ENCODE measurements at regions not wholly inside any gene's neighbourhood (a gene's known extent, or its start where the extent isn't known, plus 50 kb on each side); places are given as distances from the start of the nearest gene placed in this dataset.

DNA sequence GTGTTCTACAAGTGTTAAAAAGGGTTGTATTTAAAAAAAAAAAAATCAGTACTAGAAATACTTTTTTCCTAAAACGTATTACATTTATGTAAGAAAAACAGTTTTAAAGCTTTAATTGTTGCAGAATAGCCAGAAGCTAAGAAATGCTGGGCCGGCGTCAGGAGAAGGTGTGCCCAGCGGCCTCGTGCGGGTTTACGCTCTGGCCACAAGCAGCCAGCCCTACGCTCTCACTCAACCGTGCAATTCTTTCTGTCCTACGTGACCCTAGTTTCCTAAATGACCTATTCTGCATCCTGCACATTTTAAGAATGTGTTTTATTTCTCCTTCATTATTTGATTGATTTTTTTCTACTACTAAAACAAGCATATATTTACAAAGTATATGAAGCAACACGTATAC, 279.7 kb upstream of the KLF14 start:
- H3K9me3 ChIP-seq (replicated peaks; ENCODE audit: low read length): no peaks in the 10 kb centered on the region
- no peaks in the 10 kb centered on the region for H3K36me3 ChIP-seq (ENCODE audit: insufficient read depth, low read length)
- no peak overlapping the region for H3K9ac ChIP-seq (ENCODE audit: low read depth, low read length)
- H3K4me1 ChIP-seq (ENCODE audit: control insufficient read depth, insufficient read depth, low read length): peaks cover 60% of the 10 kb centered on the region
- no peak overlapping the region for H3K4me3 ChIP-seq (ENCODE audit: low read length)
- no peaks in the 10 kb centered on the region for H3K27me3 ChIP-seq (ENCODE audit: control insufficient read depth, insufficient read depth, low read length)
- H3K4me2 ChIP-seq (ENCODE audit: low read length): no peak overlapping the region

GRCh38 chr7:131014906-131015656, 281.1 kb upstream of the KLF14 start:
- Histone ChIP-seq H3K36me3 (ENCODE audit: insufficient read depth, low read length) (no peaks in the 10 kb centered on the region), H3K9me3 (replicated peaks; ENCODE audit: low read length) (no peaks in the 10 kb centered on the region), H3K27me3 (ENCODE audit: control insufficient read depth, insufficient read depth, low read length) (no peaks in the 10 kb centered on the region), H3K4me2 (ENCODE audit: low read length) (no peak overlapping the region), H3K9ac (ENCODE audit: low read depth, low read length) (no peak overlapping the region), H3K4me3 (ENCODE audit: low read length) (no peak overlapping the region), H3K4me1 (ENCODE audit: control insufficient read depth, insufficient read depth, low read length) (peaks cover 47% of the 10 kb centered on the region)

GRCh38 chr7:131015657-131015958, 281.6 kb upstream of the KLF14 start:
- no peak overlapping the region for H3K4me3 ChIP-seq (ENCODE audit: low read length)
- no peaks in the 10 kb centered on the region for H3K27me3 ChIP-seq (ENCODE audit: control insufficient read depth, insufficient read depth, low read length)
- H3K9me3 ChIP-seq (replicated peaks; ENCODE audit: low read length): no peaks in the 10 kb centered on the region
- H3K36me3 ChIP-seq (ENCODE audit: insufficient read depth, low read length): peaks cover 3% of the 10 kb centered on the region
- H3K9ac ChIP-seq (ENCODE audit: low read depth, low read length): no peak overlapping the region
- H3K4me2 ChIP-seq (ENCODE audit: low read length): no peak overlapping the region
- peaks cover 41% of the 10 kb centered on the region for H3K4me1 ChIP-seq (ENCODE audit: control insufficient read depth, insufficient read depth, low read length)

DNA sequence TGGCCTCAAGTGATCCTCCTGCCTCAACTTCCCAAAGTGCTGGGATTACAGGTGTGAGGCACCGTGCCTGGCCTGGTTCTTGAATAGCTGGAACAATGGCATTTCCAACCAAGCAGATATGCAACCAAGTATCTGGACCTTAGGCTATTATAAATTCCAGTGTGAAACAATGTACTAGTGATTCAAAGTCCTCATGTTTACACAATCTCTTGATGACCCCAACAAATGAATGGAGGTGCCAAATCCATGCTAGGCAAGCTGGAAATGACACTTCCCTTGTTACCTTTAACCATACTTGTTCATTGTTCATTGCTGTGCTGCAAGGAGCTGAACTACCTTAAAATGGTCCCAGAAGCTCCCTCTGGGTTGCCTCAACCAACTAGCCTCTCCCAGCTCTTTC, 282.2 kb upstream of the KLF14 start:
- H3K9ac ChIP-seq (ENCODE audit: low read depth, low read length): no peak overlapping the region
- H3K36me3 ChIP-seq (ENCODE audit: insufficient read depth, low read length): peaks cover 3% of the 10 kb centered on the region
- no peaks in the 10 kb centered on the region for H3K9me3 ChIP-seq (replicated peaks; ENCODE audit: low read length)
- H3K4me3 ChIP-seq (ENCODE audit: low read length): no peak overlapping the region
- H3K27me3 ChIP-seq (ENCODE audit: control insufficient read depth, insufficient read depth, low read length): no peaks in the 10 kb centered on the region
- H3K4me2 ChIP-seq (ENCODE audit: low read length): no peak overlapping the region
- peaks cover 35% of the 10 kb centered on the region for H3K4me1 ChIP-seq (ENCODE audit: control insufficient read depth, insufficient read depth, low read length)

- Histone ChIP-seq H3K9me3 (replicated peaks; ENCODE audit: low read length) (no peaks in the 10 kb centered on the region), H3K4me1 (ENCODE audit: control insufficient read depth, insufficient read depth, low read length) (peaks cover 12% of the 10 kb centered on the region), H3K36me3 (ENCODE audit: insufficient read depth, low read length) (peaks cover 3% of the 10 kb centered on the region), H3K9ac (ENCODE audit: low read depth, low read length) (no peak overlapping the region), H3K4me3 (ENCODE audit: low read length) (no peak overlapping the region), H3K4me2 (ENCODE audit: low read length) (no peak overlapping the region), H3K27me3 (ENCODE audit: control insufficient read depth, insufficient read depth, low read length) (no peaks in the 10 kb centered on the region)
Observed at GRCh38 chr7:131019351-131019750, 285.3 kb upstream of the KLF14 start.

- Histone ChIP-seq H3K9me3 (replicated peaks; ENCODE audit: low read length) (no peaks in the 10 kb centered on the region), H3K4me2 (ENCODE audit: low read length) (no peak overlapping the region), H3K9ac (ENCODE audit: low read depth, low read length) (no peak overlapping the region), H3K27me3 (ENCODE audit: control insufficient read depth, insufficient read depth, low read length) (no peaks in the 10 kb centered on the region), H3K36me3 (ENCODE audit: insufficient read depth, low read length) (peaks cover 3% of the 10 kb centered on the region), H3K4me1 (ENCODE audit: control insufficient read depth, insufficient read depth, low read length) (peaks cover 3% of the 10 kb centered on the region), H3K4me3 (ENCODE audit: low read length) (no peak overlapping the region)
Observed at GRCh38 chr7:131020759-131021261, 286.8 kb upstream of the KLF14 start.

DNA sequence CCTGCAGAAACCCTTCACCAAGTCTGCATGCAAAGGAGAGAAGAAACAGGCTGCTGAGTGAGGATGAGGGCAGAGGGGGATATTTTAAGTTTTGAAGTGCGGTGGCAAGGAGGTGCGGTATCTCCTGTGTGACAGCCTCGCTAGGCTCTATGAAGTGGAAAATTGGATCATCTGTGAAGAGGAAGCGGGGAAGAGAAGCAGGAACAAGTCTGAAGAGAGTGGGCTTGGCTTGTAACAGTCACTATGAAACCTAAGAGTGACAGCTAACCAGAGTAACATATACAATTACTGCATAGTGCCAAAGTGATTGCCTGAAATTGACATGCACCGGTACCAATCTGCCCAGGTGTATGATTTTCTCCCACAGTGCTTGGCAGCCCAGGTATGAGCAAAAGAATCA, 287.5 kb upstream of the KLF14 start:
- H3K4me1 ChIP-seq (ENCODE audit: control insufficient read depth, insufficient read depth, low read length): peaks cover 1% of the 10 kb centered on the region
- no peaks in the 10 kb centered on the region for H3K27me3 ChIP-seq (ENCODE audit: control insufficient read depth, insufficient read depth, low read length)
- peaks cover 3% of the 10 kb centered on the region for H3K36me3 ChIP-seq (ENCODE audit: insufficient read depth, low read length)
- no peaks in the 10 kb centered on the region for H3K9me3 ChIP-seq (replicated peaks; ENCODE audit: low read length)
- no peak overlapping the region for H3K9ac ChIP-seq (ENCODE audit: low read depth, low read length)
- no peak overlapping the region for H3K4me3 ChIP-seq (ENCODE audit: low read length)
- H3K4me2 ChIP-seq (ENCODE audit: low read length): no peak overlapping the region

- no peak overlapping the region for H3K4me2 ChIP-seq (ENCODE audit: low read length)
- H3K9me3 ChIP-seq (replicated peaks; ENCODE audit: low read length): no peaks in the 10 kb centered on the region
- no peak overlapping the region for H3K9ac ChIP-seq (ENCODE audit: low read depth, low read length)
- peaks cover 3% of the 10 kb centered on the region for H3K36me3 ChIP-seq (ENCODE audit: insufficient read depth, low read length)
- H3K4me1 ChIP-seq (ENCODE audit: control insufficient read depth, insufficient read depth, low read length): peaks cover 6% of the 10 kb centered on the region
- H3K27me3 ChIP-seq (ENCODE audit: control insufficient read depth, insufficient read depth, low read length): no peaks in the 10 kb centered on the region
- H3K4me3 ChIP-seq (ENCODE audit: low read length): no peak overlapping the region
Observed at GRCh38 chr7:131021902-131022301, 287.9 kb upstream of the KLF14 start.

- Histone ChIP-seq H3K9me3 (replicated peaks; ENCODE audit: low read length) (no peaks in the 10 kb centered on the region), H3K27me3 (ENCODE audit: control insufficient read depth, insufficient read depth, low read length) (no peaks in the 10 kb centered on the region), H3K9ac (ENCODE audit: low read depth, low read length) (no peak overlapping the region), H3K4me2 (ENCODE audit: low read length) (no peak overlapping the region), H3K4me1 (ENCODE audit: control insufficient read depth, insufficient read depth, low read length) (peaks cover 15% of the 10 kb centered on the region), H3K4me3 (ENCODE audit: low read length) (no peak overlapping the region), H3K36me3 (ENCODE audit: insufficient read depth, low read length) (peaks cover 6% of the 10 kb centered on the region)
Observed at GRCh38 chr7:131026297-131027000, 292.4 kb upstream of the KLF14 start.

- Histone ChIP-seq H3K4me2 (ENCODE audit: low read length) (no peak overlapping the region), H3K9ac (ENCODE audit: low read depth, low read length) (no peak overlapping the region), H3K4me3 (ENCODE audit: low read length) (no peak overlapping the region), H3K4me1 (ENCODE audit: control insufficient read depth, insufficient read depth, low read length) (peaks cover 19% of the 10 kb centered on the region), H3K9me3 (replicated peaks; ENCODE audit: low read length) (no peaks in the 10 kb centered on the region), H3K27me3 (ENCODE audit: control insufficient read depth, insufficient read depth, low read length) (no peaks in the 10 kb centered on the region), H3K36me3 (ENCODE audit: insufficient read depth, low read length) (peaks cover 6% of the 10 kb centered on the region)
Observed at GRCh38 chr7:131027287-131027773, 293.3 kb upstream of the KLF14 start.

GRCh38 chr7:131028295-131028694, 294.3 kb upstream of the KLF14 start:
- H3K4me2 ChIP-seq (ENCODE audit: low read length): no peak overlapping the region
- H3K4me3 ChIP-seq (ENCODE audit: low read length): no peak overlapping the region
- H3K4me1 ChIP-seq (ENCODE audit: control insufficient read depth, insufficient read depth, low read length): peaks cover 19% of the 10 kb centered on the region
- peaks cover 6% of the 10 kb centered on the region for H3K36me3 ChIP-seq (ENCODE audit: insufficient read depth, low read length)
- H3K9me3 ChIP-seq (replicated peaks; ENCODE audit: low read length): no peaks in the 10 kb centered on the region
- no peak overlapping the region for H3K9ac ChIP-seq (ENCODE audit: low read depth, low read length)
- no peaks in the 10 kb centered on the region for H3K27me3 ChIP-seq (ENCODE audit: control insufficient read depth, insufficient read depth, low read length)

DNA sequence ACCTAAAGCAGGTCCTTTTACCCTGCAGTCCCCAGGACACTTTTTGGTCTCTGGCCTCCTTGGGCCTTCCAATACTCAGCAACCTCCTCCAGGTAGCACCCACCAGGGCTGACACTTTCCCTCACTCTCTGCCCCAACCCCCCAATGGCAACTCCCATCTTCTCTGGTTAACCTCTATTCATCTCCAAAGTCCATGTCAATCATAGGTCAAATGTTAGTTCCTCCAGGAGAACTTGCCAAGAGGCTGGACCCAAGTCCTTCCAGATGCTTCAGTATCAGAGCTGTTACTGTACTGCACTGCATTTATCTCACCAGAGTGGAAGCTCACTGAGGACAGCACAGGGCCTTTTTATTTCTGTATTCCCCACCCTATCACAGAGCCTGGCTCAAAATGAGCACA, 295.0 kb upstream of the KLF14 start:
- Histone ChIP-seq H3K4me3 (ENCODE audit: low read length) (no peak overlapping the region), H3K27me3 (ENCODE audit: control insufficient read depth, insufficient read depth, low read length) (no peaks in the 10 kb centered on the region), H3K4me2 (ENCODE audit: low read length) (no peak overlapping the region), H3K4me1 (ENCODE audit: control insufficient read depth, insufficient read depth, low read length) (peaks cover 19% of the 10 kb centered on the region), H3K36me3 (ENCODE audit: insufficient read depth, low read length) (peaks cover 6% of the 10 kb centered on the region), H3K9ac (ENCODE audit: low read depth, low read length) (no peak overlapping the region), H3K9me3 (replicated peaks; ENCODE audit: low read length) (no peaks in the 10 kb centered on the region)

Measured in skeletal muscle satellite cell (primary cell).